Astrocyte (in vitro differentiated cells and primary cell): ENCODE measurements at regions not wholly inside any gene's neighbourhood (a gene's known extent, or its start where the extent isn't known, plus 50 kb on each side); places are given as distances from the start of the nearest gene placed in this dataset.

Experiments
- EZH2 ChIP-seq: IDR thresholded peaks from 2 replicates; pipeline ENCODE4 v1.6.1; 2012; ENCODE audit warnings: mild to moderate bottlenecking, low read length, inconsistent platforms; ENCODE audit not compliant: insufficient read depth
- TF ChIP-seq, protein P1 (sequence below): IDR thresholded peaks from 2 replicates; pipeline ENCODE4 v1.5.1; 2011; ENCODE audit warnings: low read depth, mild to moderate bottlenecking, inconsistent platforms, low read length, moderate library complexity; ENCODE audit not compliant: insufficient read depth

DNA sequence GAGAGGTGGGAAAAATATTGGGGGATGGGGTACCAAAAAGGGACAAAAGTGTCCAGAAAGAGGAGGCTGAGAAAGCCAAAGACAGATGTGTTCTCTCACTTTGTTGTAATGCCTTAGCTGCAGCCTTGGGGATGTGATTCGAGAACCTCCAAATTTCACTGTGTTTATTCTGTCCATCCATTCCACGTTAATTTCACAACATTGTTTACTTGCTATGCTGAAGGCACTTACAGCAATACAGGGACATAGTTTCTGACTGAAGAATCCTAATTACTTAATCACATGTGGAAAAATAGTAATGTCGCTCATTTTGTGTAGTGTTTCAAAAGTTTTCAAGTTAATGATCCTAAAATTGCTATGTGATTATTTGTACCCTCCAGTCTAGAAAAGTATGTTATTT lies 146.2 kb upstream of the SLC38A2 start:
- TF ChIP-seq, protein P1, sequence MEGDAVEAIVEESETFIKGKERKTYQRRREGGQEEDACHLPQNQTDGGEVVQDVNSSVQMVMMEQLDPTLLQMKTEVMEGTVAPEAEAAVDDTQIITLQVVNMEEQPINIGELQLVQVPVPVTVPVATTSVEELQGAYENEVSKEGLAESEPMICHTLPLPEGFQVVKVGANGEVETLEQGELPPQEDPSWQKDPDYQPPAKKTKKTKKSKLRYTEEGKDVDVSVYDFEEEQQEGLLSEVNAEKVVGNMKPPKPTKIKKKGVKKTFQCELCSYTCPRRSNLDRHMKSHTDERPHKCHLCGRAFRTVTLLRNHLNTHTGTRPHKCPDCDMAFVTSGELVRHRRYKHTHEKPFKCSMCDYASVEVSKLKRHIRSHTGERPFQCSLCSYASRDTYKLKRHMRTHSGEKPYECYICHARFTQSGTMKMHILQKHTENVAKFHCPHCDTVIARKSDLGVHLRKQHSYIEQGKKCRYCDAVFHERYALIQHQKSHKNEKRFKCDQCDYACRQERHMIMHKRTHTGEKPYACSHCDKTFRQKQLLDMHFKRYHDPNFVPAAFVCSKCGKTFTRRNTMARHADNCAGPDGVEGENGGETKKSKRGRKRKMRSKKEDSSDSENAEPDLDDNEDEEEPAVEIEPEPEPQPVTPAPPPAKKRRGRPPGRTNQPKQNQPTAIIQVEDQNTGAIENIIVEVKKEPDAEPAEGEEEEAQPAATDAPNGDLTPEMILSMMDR: no peak
- TF ChIP-seq EZH2: no peak
